ENCODE measurements at regions not wholly inside any gene's neighbourhood (a gene's known extent, or its start where the extent isn't known, plus 50 kb on each side); places are given as distances from the start of the nearest gene placed in this dataset.

DNA sequence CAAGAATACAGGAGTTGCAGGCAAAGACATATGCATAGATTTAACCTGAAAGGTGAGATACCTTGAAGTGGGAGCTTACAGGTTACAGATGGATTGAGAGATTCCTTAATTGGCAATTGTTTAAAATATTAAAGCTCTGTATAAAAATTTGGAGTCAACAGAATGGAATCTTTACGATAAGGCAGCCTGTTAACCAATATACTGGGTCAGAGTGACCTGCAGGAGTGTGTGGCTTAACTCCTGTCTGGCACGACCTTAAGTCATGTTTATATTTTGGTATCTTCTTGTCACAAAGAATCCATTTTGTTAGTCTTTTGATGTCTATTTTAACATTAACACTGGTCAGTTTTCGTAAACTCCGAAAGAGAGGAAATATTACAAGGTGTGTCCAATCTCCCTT lies 1058.2 kb upstream of the CRIM1 start:
- H3K27ac ChIP-seq, result no peak overlapping the region
- TF ChIP-seq, protein P1, sequence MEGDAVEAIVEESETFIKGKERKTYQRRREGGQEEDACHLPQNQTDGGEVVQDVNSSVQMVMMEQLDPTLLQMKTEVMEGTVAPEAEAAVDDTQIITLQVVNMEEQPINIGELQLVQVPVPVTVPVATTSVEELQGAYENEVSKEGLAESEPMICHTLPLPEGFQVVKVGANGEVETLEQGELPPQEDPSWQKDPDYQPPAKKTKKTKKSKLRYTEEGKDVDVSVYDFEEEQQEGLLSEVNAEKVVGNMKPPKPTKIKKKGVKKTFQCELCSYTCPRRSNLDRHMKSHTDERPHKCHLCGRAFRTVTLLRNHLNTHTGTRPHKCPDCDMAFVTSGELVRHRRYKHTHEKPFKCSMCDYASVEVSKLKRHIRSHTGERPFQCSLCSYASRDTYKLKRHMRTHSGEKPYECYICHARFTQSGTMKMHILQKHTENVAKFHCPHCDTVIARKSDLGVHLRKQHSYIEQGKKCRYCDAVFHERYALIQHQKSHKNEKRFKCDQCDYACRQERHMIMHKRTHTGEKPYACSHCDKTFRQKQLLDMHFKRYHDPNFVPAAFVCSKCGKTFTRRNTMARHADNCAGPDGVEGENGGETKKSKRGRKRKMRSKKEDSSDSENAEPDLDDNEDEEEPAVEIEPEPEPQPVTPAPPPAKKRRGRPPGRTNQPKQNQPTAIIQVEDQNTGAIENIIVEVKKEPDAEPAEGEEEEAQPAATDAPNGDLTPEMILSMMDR (conservative IDR thresholded peaks at IDR 0.05), result no peak

DNA sequence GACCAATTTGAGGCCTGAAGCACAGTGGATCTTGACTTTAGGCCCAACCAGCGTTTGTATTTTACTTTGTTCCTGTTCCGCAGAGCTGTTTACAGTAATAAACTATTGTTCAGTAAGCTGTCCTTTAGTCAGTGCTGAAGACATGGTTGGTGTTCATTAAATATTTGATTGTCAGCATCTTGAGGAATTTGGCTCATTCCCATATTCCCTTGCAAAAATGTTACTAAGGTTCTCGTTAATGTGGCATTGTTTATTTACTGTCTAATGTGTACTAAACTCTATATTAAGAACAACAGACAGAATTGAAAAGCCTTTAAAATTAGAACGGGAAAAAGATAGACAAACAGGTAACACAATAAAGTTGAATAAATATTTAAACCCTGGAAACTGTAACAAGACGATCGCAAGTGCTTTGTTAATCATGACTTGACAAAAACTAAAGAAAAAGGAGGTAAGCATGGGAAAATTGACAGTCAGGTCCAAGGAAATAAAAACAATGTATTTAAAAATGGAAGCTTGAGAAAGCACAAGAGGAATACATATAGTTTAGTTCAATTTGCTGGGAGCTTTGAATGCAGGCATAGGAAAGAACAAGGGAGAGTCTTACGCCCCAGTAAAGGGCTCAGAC lies 1060.8 kb upstream of the CRIM1 start:
- TF ChIP-seq, protein P1 (conservative IDR thresholded peaks at IDR 0.05), result no peak
- H3K27ac ChIP-seq, result no peak overlapping the region

DNA sequence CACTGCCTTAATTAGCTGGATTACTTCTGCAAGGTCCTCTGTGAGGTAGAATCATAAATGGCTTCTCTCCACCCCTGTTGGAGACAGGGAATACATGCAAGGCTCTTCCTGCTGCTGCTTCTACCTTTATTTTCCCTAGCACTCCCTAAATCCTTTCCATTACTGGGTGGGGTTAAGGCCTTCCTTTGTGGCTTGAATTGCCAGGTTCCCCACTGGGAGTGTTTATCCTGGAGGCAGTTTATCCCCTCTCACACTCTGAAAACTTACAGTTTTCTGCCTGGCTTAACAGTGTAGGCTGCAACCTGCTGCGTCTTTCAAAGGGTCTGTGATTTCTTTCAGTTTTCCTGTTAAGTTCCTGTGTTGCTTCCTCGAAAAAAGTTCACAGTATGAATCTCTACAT lies 1062.3 kb upstream of the CRIM1 start:
- TF ChIP-seq, protein P1 (conservative IDR thresholded peaks at IDR 0.05), result no peak
- no peak overlapping the region for H3K27ac ChIP-seq

DNA sequence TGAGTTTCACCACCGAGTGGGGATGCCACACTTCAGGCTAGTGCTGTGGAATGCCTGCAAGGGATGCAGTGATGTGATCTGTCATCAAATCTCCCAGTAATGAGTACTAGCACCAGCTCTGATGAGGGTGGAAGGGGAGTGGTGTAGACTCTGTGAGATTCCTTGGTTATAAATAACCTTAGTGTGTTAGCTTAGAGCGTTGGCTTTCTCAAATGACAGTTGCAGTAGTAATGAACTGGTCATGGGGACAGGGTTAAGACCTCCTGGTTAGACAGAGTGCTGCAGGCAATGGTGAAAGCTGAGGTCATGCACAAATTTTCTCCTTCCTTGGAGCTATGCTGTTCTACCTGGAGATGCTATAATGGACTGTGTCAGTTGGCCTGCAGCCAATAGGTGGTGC lies 1063.4 kb upstream of the CRIM1 start:
- no peak overlapping the region for H3K27ac ChIP-seq
- TF ChIP-seq, protein P1 (conservative IDR thresholded peaks at IDR 0.05), result no peak

DNA sequence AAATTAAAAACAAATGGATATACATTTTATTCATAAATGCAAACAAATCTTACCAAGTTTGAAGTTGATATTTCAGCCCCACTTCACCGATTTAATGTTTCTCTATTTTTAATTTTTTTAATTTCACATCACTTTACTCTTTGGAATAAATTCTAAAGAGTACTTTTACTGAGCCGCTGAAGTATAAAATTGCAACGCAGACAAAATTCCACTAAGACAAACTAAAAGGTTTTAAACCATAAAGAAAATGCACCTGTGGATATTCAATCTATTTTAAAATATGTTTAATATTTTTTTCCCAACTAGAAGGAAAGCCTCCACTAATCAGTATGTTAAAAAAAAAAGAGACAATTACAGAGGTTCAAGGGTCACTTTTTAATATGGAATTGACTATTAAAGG lies 1073.9 kb upstream of the CRIM1 start:
- no peak overlapping the region for H3K27ac ChIP-seq
- TF ChIP-seq, protein P1 (conservative IDR thresholded peaks at IDR 0.05), result no peak

DNA sequence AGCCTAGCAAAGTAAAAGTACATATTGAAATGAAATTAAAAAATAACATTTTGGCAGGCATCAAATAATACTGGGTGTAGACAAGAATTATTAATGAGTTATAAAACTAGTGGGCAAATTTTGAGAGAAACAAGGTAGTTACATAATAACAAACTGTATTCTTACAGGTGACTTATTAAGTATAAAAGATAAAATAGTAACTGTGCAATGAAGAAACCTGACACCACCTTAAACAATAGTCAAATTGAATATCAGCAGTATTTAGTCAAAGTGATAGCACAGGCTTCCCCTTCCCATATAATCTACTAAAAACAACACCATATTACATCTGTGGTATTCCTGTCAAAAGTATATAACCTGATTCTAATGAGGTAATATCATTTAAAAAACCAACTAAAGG lies 1099.8 kb upstream of the CRIM1 start:
- TF ChIP-seq, protein P1 (conservative IDR thresholded peaks at IDR 0.05), result no peak
- no peak overlapping the region for H3K27ac ChIP-seq

DNA sequence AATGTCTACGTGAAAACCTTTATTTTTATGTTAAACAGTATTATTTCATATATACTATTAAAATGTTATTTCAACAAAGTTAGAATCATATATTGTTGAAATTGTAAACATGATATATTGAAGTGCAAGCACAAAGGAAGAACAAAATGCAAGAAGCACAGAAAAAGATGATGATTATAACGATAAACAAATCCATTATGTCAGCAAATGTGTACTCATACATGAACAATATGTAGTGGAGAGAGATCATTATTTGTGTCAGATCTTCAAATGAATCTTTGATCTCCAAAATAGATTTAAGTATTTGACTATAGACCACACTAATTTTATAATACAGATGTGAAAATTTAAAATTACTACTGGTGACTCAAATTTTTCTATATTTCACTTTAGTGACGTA lies 1104.4 kb upstream of the CRIM1 start:
- H3K27ac ChIP-seq, result no peak overlapping the region
- TF ChIP-seq, protein P1 (conservative IDR thresholded peaks at IDR 0.05), result no peak

Measured in VCaP (cell line).